SK-N-SH (cell line): ENCODE measurements at regions not wholly inside any gene's neighbourhood (a gene's known extent, or its start where the extent isn't known, plus 50 kb on each side); places are given as distances from the start of the nearest gene placed in this dataset.

Source experiments
- EZH2phosphoT487 ChIP-seq: fragments of 200-600 bp; sonication (generic); IDR thresholded peaks from 2 replicates; pipeline ENCODE4 v1.6.1; 2017; ENCODE audit warnings: low read depth, mixed run types, mild to moderate bottlenecking, antibody characterized with exemption, moderate library complexity, borderline replicate concordance
- JUND ChIP-seq: IDR thresholded peaks from 2 replicates; pipeline ENCODE4 v1.4.0; 2012
- PBX3 ChIP-seq: IDR thresholded peaks from 2 replicates; pipeline ENCODE4; 2012
- RXRA ChIP-seq: IDR thresholded peaks from 2 replicates; pipeline ENCODE4 v1.4.0; 2012; ENCODE audit warnings: low read depth, mild to moderate bottlenecking, borderline replicate concordance
- TAF1 ChIP-seq: IDR thresholded peaks from 2 replicates; pipeline ENCODE4 v1.6.1; 2012; ENCODE audit warnings: low read depth, mild to moderate bottlenecking, low read length, moderate library complexity, borderline replicate concordance
- YY1 ChIP-seq: IDR thresholded peaks from 2 replicates; pipeline ENCODE4 v1.4.0; 2012; ENCODE audit warnings: low read depth, mild to moderate bottlenecking
- TF ChIP-seq, protein P1 (sequence below): IDR thresholded peaks from 2 replicates; pipeline ENCODE4 v1.4.0; 2012; ENCODE audit warnings: low read depth
- TF ChIP-seq, protein P2 (sequence below): fragments of 200-600 bp; sonication (generic); IDR thresholded peaks from 2 replicates; pipeline ENCODE4 v1.6.1; 2017; ENCODE audit warnings: antibody characterized with exemption, mild to moderate bottlenecking, moderate library complexity
- TF ChIP-seq, protein P3 (sequence below): fragments of 150-350 bp; IDR thresholded peaks from 2 replicates; pipeline ENCODE4 v1.6.1; 2017; ENCODE audit warnings: antibody characterized with exemption, low read length, low read depth, borderline replicate concordance
- TF ChIP-seq, protein P4 (sequence below): IDR thresholded peaks from 2 replicates; pipeline ENCODE4 v1.4.0; 2012; ENCODE audit warnings: low read depth, borderline replicate concordance
- TF ChIP-seq, protein P5 (sequence below): IDR thresholded peaks from 2 replicates; pipeline ENCODE4 v1.6.1; 2012; ENCODE audit warnings: mild to moderate bottlenecking, low read depth, low read length, moderate library complexity

- TF ChIP-seq, protein P1, sequence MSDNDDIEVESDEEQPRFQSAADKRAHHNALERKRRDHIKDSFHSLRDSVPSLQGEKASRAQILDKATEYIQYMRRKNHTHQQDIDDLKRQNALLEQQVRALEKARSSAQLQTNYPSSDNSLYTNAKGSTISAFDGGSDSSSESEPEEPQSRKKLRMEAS, result no peak
- no peak for TF ChIP-seq EZH2phosphoT487
- TF ChIP-seq RXRA, result no peak
- TF ChIP-seq, protein P2, sequence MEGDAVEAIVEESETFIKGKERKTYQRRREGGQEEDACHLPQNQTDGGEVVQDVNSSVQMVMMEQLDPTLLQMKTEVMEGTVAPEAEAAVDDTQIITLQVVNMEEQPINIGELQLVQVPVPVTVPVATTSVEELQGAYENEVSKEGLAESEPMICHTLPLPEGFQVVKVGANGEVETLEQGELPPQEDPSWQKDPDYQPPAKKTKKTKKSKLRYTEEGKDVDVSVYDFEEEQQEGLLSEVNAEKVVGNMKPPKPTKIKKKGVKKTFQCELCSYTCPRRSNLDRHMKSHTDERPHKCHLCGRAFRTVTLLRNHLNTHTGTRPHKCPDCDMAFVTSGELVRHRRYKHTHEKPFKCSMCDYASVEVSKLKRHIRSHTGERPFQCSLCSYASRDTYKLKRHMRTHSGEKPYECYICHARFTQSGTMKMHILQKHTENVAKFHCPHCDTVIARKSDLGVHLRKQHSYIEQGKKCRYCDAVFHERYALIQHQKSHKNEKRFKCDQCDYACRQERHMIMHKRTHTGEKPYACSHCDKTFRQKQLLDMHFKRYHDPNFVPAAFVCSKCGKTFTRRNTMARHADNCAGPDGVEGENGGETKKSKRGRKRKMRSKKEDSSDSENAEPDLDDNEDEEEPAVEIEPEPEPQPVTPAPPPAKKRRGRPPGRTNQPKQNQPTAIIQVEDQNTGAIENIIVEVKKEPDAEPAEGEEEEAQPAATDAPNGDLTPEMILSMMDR, result no peak
- no peak for TF ChIP-seq PBX3
- no peak for TF ChIP-seq TAF1
- TF ChIP-seq, protein P3, sequence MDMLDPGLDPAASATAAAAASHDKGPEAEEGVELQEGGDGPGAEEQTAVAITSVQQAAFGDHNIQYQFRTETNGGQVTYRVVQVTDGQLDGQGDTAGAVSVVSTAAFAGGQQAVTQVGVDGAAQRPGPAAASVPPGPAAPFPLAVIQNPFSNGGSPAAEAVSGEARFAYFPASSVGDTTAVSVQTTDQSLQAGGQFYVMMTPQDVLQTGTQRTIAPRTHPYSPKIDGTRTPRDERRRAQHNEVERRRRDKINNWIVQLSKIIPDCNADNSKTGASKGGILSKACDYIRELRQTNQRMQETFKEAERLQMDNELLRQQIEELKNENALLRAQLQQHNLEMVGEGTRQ, result no peak
- TF ChIP-seq YY1, result no peak
- no peak for TF ChIP-seq JUND
- TF ChIP-seq, protein P4, sequence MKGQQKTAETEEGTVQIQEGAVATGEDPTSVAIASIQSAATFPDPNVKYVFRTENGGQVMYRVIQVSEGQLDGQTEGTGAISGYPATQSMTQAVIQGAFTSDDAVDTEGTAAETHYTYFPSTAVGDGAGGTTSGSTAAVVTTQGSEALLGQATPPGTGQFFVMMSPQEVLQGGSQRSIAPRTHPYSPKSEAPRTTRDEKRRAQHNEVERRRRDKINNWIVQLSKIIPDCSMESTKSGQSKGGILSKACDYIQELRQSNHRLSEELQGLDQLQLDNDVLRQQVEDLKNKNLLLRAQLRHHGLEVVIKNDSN, result no peak
- TF ChIP-seq, protein P5, sequence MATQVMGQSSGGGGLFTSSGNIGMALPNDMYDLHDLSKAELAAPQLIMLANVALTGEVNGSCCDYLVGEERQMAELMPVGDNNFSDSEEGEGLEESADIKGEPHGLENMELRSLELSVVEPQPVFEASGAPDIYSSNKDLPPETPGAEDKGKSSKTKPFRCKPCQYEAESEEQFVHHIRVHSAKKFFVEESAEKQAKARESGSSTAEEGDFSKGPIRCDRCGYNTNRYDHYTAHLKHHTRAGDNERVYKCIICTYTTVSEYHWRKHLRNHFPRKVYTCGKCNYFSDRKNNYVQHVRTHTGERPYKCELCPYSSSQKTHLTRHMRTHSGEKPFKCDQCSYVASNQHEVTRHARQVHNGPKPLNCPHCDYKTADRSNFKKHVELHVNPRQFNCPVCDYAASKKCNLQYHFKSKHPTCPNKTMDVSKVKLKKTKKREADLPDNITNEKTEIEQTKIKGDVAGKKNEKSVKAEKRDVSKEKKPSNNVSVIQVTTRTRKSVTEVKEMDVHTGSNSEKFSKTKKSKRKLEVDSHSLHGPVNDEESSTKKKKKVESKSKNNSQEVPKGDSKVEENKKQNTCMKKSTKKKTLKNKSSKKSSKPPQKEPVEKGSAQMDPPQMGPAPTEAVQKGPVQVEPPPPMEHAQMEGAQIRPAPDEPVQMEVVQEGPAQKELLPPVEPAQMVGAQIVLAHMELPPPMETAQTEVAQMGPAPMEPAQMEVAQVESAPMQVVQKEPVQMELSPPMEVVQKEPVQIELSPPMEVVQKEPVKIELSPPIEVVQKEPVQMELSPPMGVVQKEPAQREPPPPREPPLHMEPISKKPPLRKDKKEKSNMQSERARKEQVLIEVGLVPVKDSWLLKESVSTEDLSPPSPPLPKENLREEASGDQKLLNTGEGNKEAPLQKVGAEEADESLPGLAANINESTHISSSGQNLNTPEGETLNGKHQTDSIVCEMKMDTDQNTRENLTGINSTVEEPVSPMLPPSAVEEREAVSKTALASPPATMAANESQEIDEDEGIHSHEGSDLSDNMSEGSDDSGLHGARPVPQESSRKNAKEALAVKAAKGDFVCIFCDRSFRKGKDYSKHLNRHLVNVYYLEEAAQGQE, result no peak
Observed at GRCh38 chr16:5882087-5882640, 784.6 kb upstream of the EEF2KMT start.
